ENCODE measurements at regions not wholly inside any gene's neighbourhood (a gene's known extent, or its start where the extent isn't known, plus 50 kb on each side); places are given as distances from the start of the nearest gene placed in this dataset.

- no peak for DNase-seq (ENCODE audit: low spot score in 2 of 2)
- Histone ChIP-seq H3K9me3 (no peaks in the 10 kb centered on the region), H3K27me3 (ENCODE audit: low read depth) (no peaks in the 10 kb centered on the region), H3K4me1 (no peaks in the 10 kb centered on the region), H3K36me3 (replicated peaks) (no peaks in the 10 kb centered on the region), H3K4me3 (no peak overlapping the region)
- in situ Hi-C loops (cut with MboI; ENCODE audit: low sequenced_read_pairs) = no loop called here
Observed at GRCh38 chr3:18812316-18812715, 336.0 kb upstream of the KCNH8 start.

- Histone ChIP-seq H3K9me3 (no peaks in the 10 kb centered on the region), H3K27me3 (ENCODE audit: low read depth) (no peaks in the 10 kb centered on the region), H3K36me3 (replicated peaks) (no peaks in the 10 kb centered on the region), H3K4me1 (no peaks in the 10 kb centered on the region), H3K4me3 (no peak overlapping the region)
- DNase-seq (ENCODE audit: low spot score in 2 of 2) = no peak
- in situ Hi-C loops (cut with MboI; ENCODE audit: low sequenced_read_pairs) = no loop called here
Observed at GRCh38 chr3:18810306-18810661, 338.0 kb upstream of the KCNH8 start.

GRCh38 chr3:18809640-18810305 lies 338.5 kb upstream of the KCNH8 start:
- in situ Hi-C loops (cut with MboI; ENCODE audit: low sequenced_read_pairs) = no loop called here
- Histone ChIP-seq H3K4me3 (no peak overlapping the region), H3K4me1 (no peaks in the 10 kb centered on the region), H3K27me3 (ENCODE audit: low read depth) (no peaks in the 10 kb centered on the region), H3K9me3 (no peaks in the 10 kb centered on the region), H3K36me3 (replicated peaks) (no peaks in the 10 kb centered on the region)
- no peak for DNase-seq (ENCODE audit: low spot score in 2 of 2)

GRCh38 chr3:18808429-18808828 lies 339.9 kb upstream of the KCNH8 start:
- H3K4me1 ChIP-seq = no peaks in the 10 kb centered on the region
- H3K4me3 ChIP-seq = no peak overlapping the region
- H3K27me3 ChIP-seq (ENCODE audit: low read depth) = no peaks in the 10 kb centered on the region
- in situ Hi-C loops (cut with MboI; ENCODE audit: low sequenced_read_pairs) = no loop called here
- no peaks in the 10 kb centered on the region for H3K9me3 ChIP-seq
- no peaks in the 10 kb centered on the region for H3K36me3 ChIP-seq (replicated peaks)
- no peak for DNase-seq (ENCODE audit: low spot score in 2 of 2)

- H3K27me3 ChIP-seq (ENCODE audit: low read depth) = no peaks in the 10 kb centered on the region
- no peak overlapping the region for H3K4me3 ChIP-seq
- no peaks in the 10 kb centered on the region for H3K4me1 ChIP-seq
- H3K9me3 ChIP-seq = no peaks in the 10 kb centered on the region
- DNase-seq (ENCODE audit: low spot score in 2 of 2) = no peak
- no peaks in the 10 kb centered on the region for H3K36me3 ChIP-seq (replicated peaks)
- in situ Hi-C loops (cut with MboI; ENCODE audit: low sequenced_read_pairs) = no loop called here
Observed at GRCh38 chr3:18807593-18807992, 340.7 kb upstream of the KCNH8 start.

- Histone ChIP-seq H3K27me3 (ENCODE audit: low read depth) (no peaks in the 10 kb centered on the region), H3K36me3 (replicated peaks) (no peaks in the 10 kb centered on the region)
Observed at GRCh38 chr3:18806633-18807032, 341.7 kb upstream of the KCNH8 start.

GRCh38 chr3:18797378-18797777 lies 350.9 kb upstream of the KCNH8 start:
- Histone ChIP-seq H3K4me3 (no peak overlapping the region), H3K4me1 (no peaks in the 10 kb centered on the region), H3K27me3 (ENCODE audit: low read depth) (no peaks in the 10 kb centered on the region), H3K9me3 (no peaks in the 10 kb centered on the region), H3K36me3 (replicated peaks) (no peaks in the 10 kb centered on the region)
- DNase-seq (ENCODE audit: low spot score in 2 of 2) = no peak
- in situ Hi-C loops (cut with MboI; ENCODE audit: low sequenced_read_pairs) = no loop called here

More at GRCh38 chr3:18806633-18807032, 341.7 kb upstream of the KCNH8 start:
- Histone ChIP-seq H3K4me3 (no peak overlapping the region), H3K9me3 (no peaks in the 10 kb centered on the region), H3K4me1 (no peaks in the 10 kb centered on the region)
- no peak for DNase-seq (ENCODE audit: low spot score in 2 of 2)
- in situ Hi-C loops (cut with MboI; ENCODE audit: low sequenced_read_pairs) = no loop called here

- Histone ChIP-seq H3K4me1 (no peaks in the 10 kb centered on the region), H3K36me3 (replicated peaks) (no peaks in the 10 kb centered on the region), H3K9me3 (no peaks in the 10 kb centered on the region), H3K27me3 (ENCODE audit: low read depth) (no peaks in the 10 kb centered on the region), H3K4me3 (no peak overlapping the region)
- in situ Hi-C loops (cut with MboI; ENCODE audit: low sequenced_read_pairs) = no loop called here
- no peak for DNase-seq (ENCODE audit: low spot score in 2 of 2)
Observed at GRCh38 chr3:18795078-18795477, 353.2 kb upstream of the KCNH8 start.

GRCh38 chr3:18791752-18792151 lies 356.6 kb upstream of the KCNH8 start:
- no peaks in the 10 kb centered on the region for H3K27me3 ChIP-seq (ENCODE audit: low read depth)
- in situ Hi-C loops (cut with MboI; ENCODE audit: low sequenced_read_pairs) = no loop called here
- no peaks in the 10 kb centered on the region for H3K4me1 ChIP-seq
- H3K9me3 ChIP-seq = no peaks in the 10 kb centered on the region
- DNase-seq (ENCODE audit: low spot score in 2 of 2) = no peak
- no peaks in the 10 kb centered on the region for H3K36me3 ChIP-seq (replicated peaks)
- no peak overlapping the region for H3K4me3 ChIP-seq

- in situ Hi-C loops (cut with MboI; ENCODE audit: low sequenced_read_pairs) = no loop called here
- H3K27me3 ChIP-seq (ENCODE audit: low read depth) = no peaks in the 10 kb centered on the region
- DNase-seq (ENCODE audit: low spot score in 2 of 2) = no peak
- no peaks in the 10 kb centered on the region for H3K36me3 ChIP-seq (replicated peaks)
- H3K9me3 ChIP-seq = no peaks in the 10 kb centered on the region
- no peaks in the 10 kb centered on the region for H3K4me1 ChIP-seq
- H3K4me3 ChIP-seq = no peak overlapping the region
Observed at GRCh38 chr3:18791182-18791581, 357.1 kb upstream of the KCNH8 start.

- H3K36me3 ChIP-seq (replicated peaks) = no peaks in the 10 kb centered on the region
- no peaks in the 10 kb centered on the region for H3K9me3 ChIP-seq
- H3K4me3 ChIP-seq = no peak overlapping the region
- H3K27me3 ChIP-seq (ENCODE audit: low read depth) = no peaks in the 10 kb centered on the region
- no peaks in the 10 kb centered on the region for H3K4me1 ChIP-seq
- DNase-seq (ENCODE audit: low spot score in 2 of 2) = no peak
- in situ Hi-C loops (cut with MboI; ENCODE audit: low sequenced_read_pairs) = no loop called here
Observed at GRCh38 chr3:18790384-18790783, 357.9 kb upstream of the KCNH8 start.

- Histone ChIP-seq H3K4me1 (no peaks in the 10 kb centered on the region), H3K4me3 (no peak overlapping the region), H3K27me3 (ENCODE audit: low read depth) (no peaks in the 10 kb centered on the region), H3K9me3 (no peaks in the 10 kb centered on the region), H3K36me3 (replicated peaks) (no peaks in the 10 kb centered on the region)
- DNase-seq (ENCODE audit: low spot score in 2 of 2) = no peak
- in situ Hi-C loops (cut with MboI; ENCODE audit: low sequenced_read_pairs) = no loop called here
Observed at GRCh38 chr3:18789734-18790133, 358.6 kb upstream of the KCNH8 start.

- Histone ChIP-seq H3K4me3 (no peak overlapping the region), H3K27me3 (ENCODE audit: low read depth) (peaks cover 2% of the 10 kb centered on the region; the same call in 1 of the 2 replicates), H3K9me3 (no peaks in the 10 kb centered on the region), H3K4me1 (no peaks in the 10 kb centered on the region), H3K36me3 (replicated peaks) (no peaks in the 10 kb centered on the region)
- no peak for DNase-seq (ENCODE audit: low spot score in 2 of 2)
- in situ Hi-C loops (cut with MboI; ENCODE audit: low sequenced_read_pairs) = no loop called here
Observed at GRCh38 chr3:18787441-18787840, 360.9 kb upstream of the KCNH8 start.

- in situ Hi-C loops (cut with MboI; ENCODE audit: low sequenced_read_pairs) = no loop called here
- H3K27me3 ChIP-seq (ENCODE audit: low read depth) = peaks cover 2% of the 10 kb centered on the region; the same call in 1 of the 2 replicates
- no peaks in the 10 kb centered on the region for H3K36me3 ChIP-seq (replicated peaks)
- no peaks in the 10 kb centered on the region for H3K4me1 ChIP-seq
- no peak overlapping the region for H3K4me3 ChIP-seq
- no peak for DNase-seq (ENCODE audit: low spot score in 2 of 2)
- no peaks in the 10 kb centered on the region for H3K9me3 ChIP-seq
Observed at GRCh38 chr3:18786650-18787323, 361.5 kb upstream of the KCNH8 start.

Measured in HAP-1 (cell line).